ENCODE measurements at regions not wholly inside any gene's neighbourhood (a gene's known extent, or its start where the extent isn't known, plus 50 kb on each side); places are given as distances from the start of the nearest gene placed in this dataset.

GRCh38 chr13:26836626-26837025 is 76.0 kb upstream of the GPR12 start (continued):
- TF ChIP-seq ZBTB11 (CRISPR knock-in tag; IDR thresholded peaks at IDR 0.05), result no peak
- TF ChIP-seq L3MBTL2 (IDR thresholded peaks at IDR 0.05), result no peak
- no peak for TF ChIP-seq ZNF584 (CRISPR knock-in tag; IDR thresholded peaks at IDR 0.05; ENCODE audit: low read depth)
- no peak for TF ChIP-seq GTF2B (IDR thresholded peaks at IDR 0.05; ENCODE audit: extremely low read depth, insufficient read length)
- TF ChIP-seq CTCFL (IDR thresholded peaks at IDR 0.05; ENCODE audit: borderline replicate concordance, insufficient read depth, low read depth, low read length, poor library complexity, severe bottlenecking), result no peak
- TF ChIP-seq GABPB2 (CRISPR knock-in tag; conservative IDR thresholded peaks at IDR 0.05), result no peak

All from K562 (cell line).